ENCODE measurements at regions not wholly inside any gene's neighbourhood (a gene's known extent, or its start where the extent isn't known, plus 50 kb on each side); places are given as distances from the start of the nearest gene placed in this dataset.
"Not testable (repeated sequence)": the region's sequence is repeated elsewhere in the genome, so short reads cannot be mapped to it uniquely, and the experiment has no call there.

DNA sequence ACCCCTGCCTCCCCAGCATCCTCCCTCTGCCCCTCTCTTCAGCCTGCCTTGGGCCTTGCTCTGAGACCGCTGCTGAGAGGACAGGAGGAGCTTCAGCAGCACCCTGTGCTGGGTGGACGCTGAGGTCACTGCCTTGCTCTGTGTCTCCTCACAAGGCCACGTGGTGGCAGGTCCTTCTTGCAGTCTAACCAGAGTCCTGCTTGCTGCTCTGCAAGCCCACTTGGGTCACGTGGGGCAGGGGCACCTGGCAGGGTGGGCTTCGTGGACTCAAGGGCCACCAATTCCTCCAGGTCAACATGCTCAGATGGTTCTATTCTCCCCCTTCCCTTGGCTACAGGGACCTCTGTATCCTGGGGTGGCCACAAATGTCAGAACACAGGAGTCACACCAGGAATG is 235.0 kb downstream of the TMEM121 start:
- TF ChIP-seq EP300 (IDR thresholded peaks at IDR 0.05); BHLHE40 (IDR thresholded peaks at IDR 0.05; ENCODE audit: low read depth, low read length); POLR2A (IDR thresholded peaks at IDR 0.05; ENCODE audit: low read length); CBX8 (IDR thresholded peaks at IDR 0.05); SMC3 (IDR thresholded peaks at IDR 0.05); ESRRA (IDR thresholded peaks at IDR 0.05; ENCODE audit: borderline replicate concordance, low read length); CHD2 (IDR thresholded peaks at IDR 0.05; ENCODE audit: low read length, partially characterized antibody); EHF (CRISPR knock-in tag; IDR thresholded peaks at IDR 0.05): not testable (repeated sequence)
- TF ChIP-seq, protein P1, sequence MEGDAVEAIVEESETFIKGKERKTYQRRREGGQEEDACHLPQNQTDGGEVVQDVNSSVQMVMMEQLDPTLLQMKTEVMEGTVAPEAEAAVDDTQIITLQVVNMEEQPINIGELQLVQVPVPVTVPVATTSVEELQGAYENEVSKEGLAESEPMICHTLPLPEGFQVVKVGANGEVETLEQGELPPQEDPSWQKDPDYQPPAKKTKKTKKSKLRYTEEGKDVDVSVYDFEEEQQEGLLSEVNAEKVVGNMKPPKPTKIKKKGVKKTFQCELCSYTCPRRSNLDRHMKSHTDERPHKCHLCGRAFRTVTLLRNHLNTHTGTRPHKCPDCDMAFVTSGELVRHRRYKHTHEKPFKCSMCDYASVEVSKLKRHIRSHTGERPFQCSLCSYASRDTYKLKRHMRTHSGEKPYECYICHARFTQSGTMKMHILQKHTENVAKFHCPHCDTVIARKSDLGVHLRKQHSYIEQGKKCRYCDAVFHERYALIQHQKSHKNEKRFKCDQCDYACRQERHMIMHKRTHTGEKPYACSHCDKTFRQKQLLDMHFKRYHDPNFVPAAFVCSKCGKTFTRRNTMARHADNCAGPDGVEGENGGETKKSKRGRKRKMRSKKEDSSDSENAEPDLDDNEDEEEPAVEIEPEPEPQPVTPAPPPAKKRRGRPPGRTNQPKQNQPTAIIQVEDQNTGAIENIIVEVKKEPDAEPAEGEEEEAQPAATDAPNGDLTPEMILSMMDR (IDR thresholded peaks at IDR 0.05): not testable (repeated sequence)
- TF ChIP-seq, protein P2, sequence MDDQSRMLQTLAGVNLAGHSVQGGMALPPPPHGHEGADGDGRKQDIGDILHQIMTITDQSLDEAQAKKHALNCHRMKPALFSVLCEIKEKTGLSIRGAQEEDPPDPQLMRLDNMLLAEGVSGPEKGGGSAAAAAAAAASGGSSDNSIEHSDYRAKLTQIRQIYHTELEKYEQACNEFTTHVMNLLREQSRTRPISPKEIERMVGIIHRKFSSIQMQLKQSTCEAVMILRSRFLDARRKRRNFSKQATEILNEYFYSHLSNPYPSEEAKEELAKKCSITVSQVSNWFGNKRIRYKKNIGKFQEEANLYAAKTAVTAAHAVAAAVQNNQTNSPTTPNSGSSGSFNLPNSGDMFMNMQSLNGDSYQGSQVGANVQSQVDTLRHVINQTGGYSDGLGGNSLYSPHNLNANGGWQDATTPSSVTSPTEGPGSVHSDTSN (IDR thresholded peaks at IDR 0.05): not testable (repeated sequence)
